Small intestine (tissue), 7 donors: ENCODE measurements at regions not wholly inside any gene's neighbourhood (a gene's known extent, or its start where the extent isn't known, plus 50 kb on each side); places are given as distances from the start of the nearest gene placed in this dataset.
"Not testable (repeated sequence)": the region's sequence is repeated elsewhere in the genome, so short reads cannot be mapped to it uniquely, and the experiment has no call there.

Experiments used
- DNase-seq, 2 donors: peaks; one replicate each; pipeline versions ENCODE4 v3.0.0 to v3.0.0-alpha.2; 2013
- FAIRE-seq: peaks from 2 replicates; lab custom pipeline; 2012; peaks lifted over from hg19 to GRCh38; lab: Jason Lieb, UNC
- H3K27ac ChIP-seq, 3 donors: one replicate each; pipeline ENCODE4 v1.5.1; 2013; ENCODE audit warnings: low read length in 2 of 3, mild to moderate bottlenecking in 2 of 3, control low read depth in 1 of 3, inconsistent platforms in 1 of 3, low read depth in 1 of 3, moderate library complexity in 1 of 3
- H3K27me3 ChIP-seq, 3 donors: one replicate each; pipeline ENCODE4 v1.6.1; 2013; ENCODE audit warnings: low read length in 3 of 3, inconsistent platforms in 1 of 3; ENCODE audit not compliant: control insufficient read depth in 3 of 3, insufficient read depth in 3 of 3
- H3K36me3 ChIP-seq, 3 donors: one replicate each; pipeline ENCODE4 v1.6.1; 2013; ENCODE audit warnings: low read length in 3 of 3, inconsistent platforms in 1 of 3, low read depth in 1 of 3, mild to moderate bottlenecking in 1 of 3, moderate library complexity in 1 of 3; ENCODE audit not compliant: control insufficient read depth in 3 of 3, insufficient read depth in 2 of 3
- H3K4me1 ChIP-seq, 3 donors: one replicate each; pipeline ENCODE4 v1.6.1; 2013; ENCODE audit warnings: low read length in 2 of 3, inconsistent platforms in 1 of 3, low read depth in 1 of 3, mild to moderate bottlenecking in 1 of 3, moderate library complexity in 1 of 3; ENCODE audit not compliant: control insufficient read depth in 3 of 3, insufficient read depth in 2 of 3
- H3K4me3 ChIP-seq, 3 donors: one replicate each; pipeline ENCODE4 v1.5.1; 2013; ENCODE audit warnings: low read length in 3 of 3, control low read depth in 1 of 3, inconsistent platforms in 1 of 3, low read depth in 1 of 3, mild to moderate bottlenecking in 1 of 3, moderate library complexity in 1 of 3
- H3K9me3 ChIP-seq, 2 donors: one replicate each; pipeline ENCODE4 v1.6.1; 2013; ENCODE audit warnings: low read depth in 1 of 2, low read length in 1 of 2; ENCODE audit not compliant: control insufficient read depth in 2 of 2, insufficient read depth in 1 of 2
- WGBS, 3 donors: extraction: QIAGEN DNeasy Blood & Tissue Kit; methylation state at CpG; one replicate each; pipeline ENCODE4 v1.1.7; 2013; 5-methylcytosine and 5-hydroxymethylcytosine counted together
- donor health status: healthy with polysubstance abuse.
- donor health status: control.
- donor health status: control.
- donor health status: Bipolar disorder and iron deficiency.
- donor health status: healthy.

GRCh38 chr3:194900854-194901522, 215.3 kb downstream of the FAM43A start:
- Histone ChIP-seq H3K4me3 (no peak overlapping the region), H3K27ac (no peak overlapping the region), H3K9me3 (peaks cover 0 to 9% of the 10 kb centered on the region in 2 donors), H3K4me1 (no peaks in the 10 kb centered on the region), H3K27me3 (no peaks in the 10 kb centered on the region), H3K36me3 (no peaks in the 10 kb centered on the region)
- DNase-seq = no peak
- FAIRE-seq = no peak
- 71 to 78% (median 76%) methylated on average over 4 of the region's 4 CpGs for WGBS, 3 donors

DNA sequence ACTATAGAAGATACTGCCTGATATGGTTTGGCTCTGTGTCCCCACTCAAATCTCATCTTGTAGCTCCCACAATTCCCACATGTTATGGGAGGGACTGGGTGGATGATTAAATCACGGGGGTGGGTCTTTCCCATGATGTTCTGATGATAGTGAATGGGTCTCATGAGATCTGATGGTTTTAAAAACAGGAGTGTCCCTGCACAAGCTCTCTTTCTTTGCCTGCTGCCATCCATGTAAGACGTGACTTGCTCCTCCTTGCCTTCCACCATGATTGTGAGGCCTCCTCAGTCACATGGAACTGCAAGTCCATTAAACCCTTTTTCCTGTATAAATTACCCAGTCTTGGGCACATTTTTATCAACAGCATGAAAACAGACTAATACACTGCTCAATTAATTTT, 217.8 kb downstream of the FAM43A start:
- H3K27me3 ChIP-seq, DNase-seq, H3K9me3 ChIP-seq, FAIRE-seq, H3K36me3 ChIP-seq, H3K4me3 ChIP-seq, H3K27ac ChIP-seq, H3K4me1 ChIP-seq: not testable (repeated sequence)
- WGBS, 3 donors = 57 to 80% (median 79%) methylated on average over 2 of the region's 2 CpGs

GRCh38 chr3:194904999-194905398, 219.3 kb downstream of the FAM43A start:
- H3K4me1 ChIP-seq, FAIRE-seq, DNase-seq, H3K4me3 ChIP-seq, H3K9me3 ChIP-seq, H3K36me3 ChIP-seq, H3K27me3 ChIP-seq, H3K27ac ChIP-seq: not testable (repeated sequence)
- WGBS, 3 donors = 90 to 97% (median 97%) methylated on average over 3 of the region's 3 CpGs

- Histone ChIP-seq H3K4me1 (peaks cover 0 to 3% (median 0%) of the 10 kb centered on the region in 3 donors), H3K9me3 (peaks cover 0 to 2% of the 10 kb centered on the region in 2 donors), H3K36me3 (no peaks in the 10 kb centered on the region), H3K27ac (no peak overlapping the region), H3K4me3 (no peak overlapping the region), H3K27me3 (no peaks in the 10 kb centered on the region)
- no peak for FAIRE-seq
- 95 to 96% (median 95%) methylated on average over 2 of the region's 2 CpGs for WGBS, 3 donors
- no peak for DNase-seq
These were observed 220.0 kb downstream of the FAM43A start for GRCh38 chr3:194905696-194906095.

GRCh38 chr3:194906229-194906629, 220.5 kb downstream of the FAM43A start:
- Histone ChIP-seq H3K9me3 (peaks cover 0 to 2% of the 10 kb centered on the region in 2 donors), H3K4me1 (peaks cover 0 to 3% (median 0%) of the 10 kb centered on the region in 3 donors), H3K27ac (no peak overlapping the region), H3K36me3 (no peaks in the 10 kb centered on the region), H3K4me3 (no peak overlapping the region), H3K27me3 (no peaks in the 10 kb centered on the region)
- 47 to 50% (median 48%) methylated on average over 4 of the region's 4 CpGs for WGBS, 3 donors
- FAIRE-seq = no peak
- DNase-seq = no peak

DNA sequence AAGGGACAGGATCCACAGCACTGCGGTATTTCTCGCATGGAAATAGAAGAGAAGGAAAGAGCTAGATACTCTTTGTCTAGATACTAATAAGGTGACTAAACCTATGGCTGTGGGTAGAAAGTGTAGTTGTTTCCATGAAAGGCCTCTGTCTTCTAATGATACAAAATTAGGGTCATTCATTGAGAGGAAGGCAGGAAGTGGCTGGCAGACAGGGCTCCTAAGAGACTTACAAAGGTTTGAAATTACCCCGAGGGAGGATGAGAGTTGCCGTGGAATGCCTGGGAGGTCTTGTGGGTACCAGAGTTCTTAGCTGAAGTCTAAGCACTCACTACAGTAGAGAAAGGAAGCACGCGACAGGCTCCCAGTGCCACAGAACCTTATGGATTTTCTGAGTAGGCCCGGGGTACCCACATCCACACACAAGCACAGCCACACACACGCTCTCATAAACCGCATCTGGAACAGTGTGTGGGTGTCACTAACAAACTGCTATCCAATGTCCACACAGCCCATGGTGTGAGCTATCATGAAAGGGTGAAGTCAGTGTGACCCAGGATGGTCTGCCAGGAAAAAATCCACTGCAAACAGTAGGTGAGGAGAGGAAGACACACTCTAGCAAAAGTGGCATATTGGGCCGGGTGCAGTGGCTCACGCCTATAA, 221.4 kb downstream of the FAM43A start:
- H3K27ac ChIP-seq = no peak overlapping the region
- H3K27me3 ChIP-seq = no peaks in the 10 kb centered on the region
- DNase-seq = no peak
- 67 to 92% (median 86%) methylated on average over 11 of the region's 11 CpGs for WGBS, 3 donors
- H3K4me3 ChIP-seq = no peak overlapping the region
- no peak for FAIRE-seq
- H3K4me1 ChIP-seq = peaks cover 0 to 3% (median 0%) of the 10 kb centered on the region in 3 donors
- H3K36me3 ChIP-seq = no peaks in the 10 kb centered on the region
- H3K9me3 ChIP-seq = peaks cover 0 to 2% of the 10 kb centered on the region in 2 donors

DNA sequence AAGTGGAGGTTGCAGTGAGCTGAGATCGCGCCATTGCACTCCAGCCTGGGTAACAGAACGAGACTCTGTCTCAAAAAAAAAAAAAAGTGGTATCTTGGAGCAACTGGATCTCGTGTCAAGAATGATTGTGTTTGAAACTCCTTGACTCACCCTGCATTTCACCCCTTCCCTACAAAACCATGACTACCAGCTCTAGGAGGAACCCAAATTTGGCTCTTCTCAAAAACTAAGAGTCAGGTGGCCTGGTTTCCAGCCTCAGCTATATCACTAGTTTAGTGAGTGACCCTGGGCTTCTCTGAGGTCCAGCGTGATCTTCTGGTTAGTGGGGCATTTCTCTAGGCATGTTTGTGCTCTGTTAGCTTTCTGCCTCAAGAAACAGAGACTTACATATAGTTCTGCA, 222.1 kb downstream of the FAM43A start:
- peaks cover 0 to 3% (median under 1%) of the 10 kb centered on the region in 3 donors for H3K4me1 ChIP-seq
- no peak overlapping the region for H3K4me3 ChIP-seq
- H3K27me3 ChIP-seq = no peaks in the 10 kb centered on the region
- H3K36me3 ChIP-seq = no peaks in the 10 kb centered on the region
- FAIRE-seq (no peak), DNase-seq (no peak)
- H3K9me3 ChIP-seq = peaks cover 0 to 2% of the 10 kb centered on the region in 2 donors
- no peak overlapping the region for H3K27ac ChIP-seq
- 52 to 94% (median 93%) methylated on average over 5 of the region's 5 CpGs for WGBS, 3 donors

GRCh38 chr3:194908496-194908895, 222.8 kb downstream of the FAM43A start:
- Histone ChIP-seq H3K4me3 (no peak overlapping the region), H3K27me3 (no peaks in the 10 kb centered on the region), H3K27ac (no peak overlapping the region), H3K4me1 (peaks cover 0 to 5% (median 4%) of the 10 kb centered on the region in 3 donors), H3K9me3 (peaks cover 0 to 2% of the 10 kb centered on the region in 2 donors), H3K36me3 (no peaks in the 10 kb centered on the region)
- DNase-seq (peak in 1 of 2 donors; percentile 77), FAIRE-seq (no peak)
- WGBS, 3 donors = 36 to 67% (median 44%) methylated on average over 5 of the region's 5 CpGs
